Esophagus (tissue), 2 donors: ENCODE measurements at regions not wholly inside any gene's neighbourhood (a gene's known extent, or its start where the extent isn't known, plus 50 kb on each side); places are given as distances from the start of the nearest gene placed in this dataset.

Source experiments
- H3K27ac ChIP-seq, 2 donors: one replicate each; pipeline ENCODE4 v1.5.1; 2013; ENCODE audit warnings: low read depth in 2 of 2, mild to moderate bottlenecking in 2 of 2, inconsistent platforms in 1 of 2, low read length in 1 of 2, moderate library complexity in 1 of 2
- H3K27me3 ChIP-seq, 2 donors: one replicate each; pipeline ENCODE4 v1.6.1; 2013; ENCODE audit warnings: low read length in 2 of 2, control low read depth in 1 of 2, mild to moderate bottlenecking in 1 of 2; ENCODE audit not compliant: insufficient read depth in 2 of 2, control insufficient read depth in 1 of 2
- H3K36me3 ChIP-seq, 2 donors: one replicate each; pipeline ENCODE4 v1.6.1; 2013; ENCODE audit warnings: low read length in 1 of 2; ENCODE audit not compliant: control insufficient read depth in 2 of 2, insufficient read depth in 2 of 2
- H3K4me1 ChIP-seq, 2 donors: one replicate each; pipeline ENCODE4 v1.6.1; 2013; ENCODE audit warnings: low read length in 1 of 2; ENCODE audit not compliant: control insufficient read depth in 2 of 2, insufficient read depth in 2 of 2
- H3K4me3 ChIP-seq, 2 donors: one replicate each; pipeline ENCODE4 v1.5.1; 2013; ENCODE audit warnings: low read length in 2 of 2, mild to moderate bottlenecking in 2 of 2, low read depth in 1 of 2, moderate library complexity in 1 of 2
- H3K9me3 ChIP-seq, 2 donors: one replicate each; pipeline ENCODE4 v1.6.1; 2013; ENCODE audit warnings: mild to moderate bottlenecking in 2 of 2, low read depth in 1 of 2, low read length in 1 of 2, moderate library complexity in 1 of 2; ENCODE audit not compliant: control insufficient read depth in 2 of 2, insufficient read depth in 1 of 2
- WGBS, 2 donors: extraction: QIAGEN DNeasy Blood & Tissue Kit; methylation state at CpG; one replicate each; pipeline ENCODE4 v1.1.7; 2013; 5-methylcytosine and 5-hydroxymethylcytosine counted together
- donor health status: healthy with polysubstance abuse.
- donor health status: Bipolar disorder and iron deficiency.

DNA sequence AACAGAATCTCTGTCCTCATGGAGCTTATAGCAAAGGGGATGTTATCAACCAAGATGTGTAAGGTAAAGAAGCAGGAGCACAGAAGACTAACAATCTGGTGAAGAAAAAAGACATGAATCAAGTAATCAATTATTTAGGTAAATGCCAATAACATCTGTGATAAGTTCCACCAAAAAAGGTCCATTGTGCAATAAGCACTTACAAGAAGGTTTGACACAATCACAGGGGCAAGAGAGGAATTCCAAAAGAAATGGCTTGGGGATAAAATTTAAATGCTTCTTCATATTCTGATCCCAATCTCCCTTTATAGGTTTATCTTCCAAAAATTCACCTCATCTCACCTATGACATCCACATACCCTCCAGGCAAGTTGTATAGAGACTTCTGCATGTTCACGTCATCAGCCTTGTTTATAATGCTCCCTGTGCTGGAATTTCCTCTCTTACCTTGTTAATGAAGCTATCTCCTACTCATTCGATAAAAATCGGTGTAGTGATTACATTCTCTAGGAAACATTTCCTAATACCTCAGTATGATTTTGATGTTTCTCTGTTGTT is 53.6 kb upstream of the DPT start:
- H3K27me3 ChIP-seq = no peaks in the 10 kb centered on the region
- H3K4me1 ChIP-seq = no peaks in the 10 kb centered on the region
- WGBS, 2 donors = 86 to 89% methylated on average over 3 of the region's 3 CpGs
- H3K9me3 ChIP-seq = no peaks in the 10 kb centered on the region
- no peaks in the 10 kb centered on the region for H3K36me3 ChIP-seq
- H3K4me3 ChIP-seq = no peak overlapping the region
- H3K27ac ChIP-seq = no peak overlapping the region

GRCh38 chr1:168783458-168784210 is 54.6 kb upstream of the DPT start:
- Histone ChIP-seq H3K27ac (no peak overlapping the region), H3K4me1 (no peaks in the 10 kb centered on the region), H3K9me3 (no peaks in the 10 kb centered on the region), H3K36me3 (no peaks in the 10 kb centered on the region), H3K27me3 (no peaks in the 10 kb centered on the region), H3K4me3 (no peak overlapping the region)
- WGBS, 2 donors = 42 to 59% methylated on average over 4 of the region's 4 CpGs

DNA sequence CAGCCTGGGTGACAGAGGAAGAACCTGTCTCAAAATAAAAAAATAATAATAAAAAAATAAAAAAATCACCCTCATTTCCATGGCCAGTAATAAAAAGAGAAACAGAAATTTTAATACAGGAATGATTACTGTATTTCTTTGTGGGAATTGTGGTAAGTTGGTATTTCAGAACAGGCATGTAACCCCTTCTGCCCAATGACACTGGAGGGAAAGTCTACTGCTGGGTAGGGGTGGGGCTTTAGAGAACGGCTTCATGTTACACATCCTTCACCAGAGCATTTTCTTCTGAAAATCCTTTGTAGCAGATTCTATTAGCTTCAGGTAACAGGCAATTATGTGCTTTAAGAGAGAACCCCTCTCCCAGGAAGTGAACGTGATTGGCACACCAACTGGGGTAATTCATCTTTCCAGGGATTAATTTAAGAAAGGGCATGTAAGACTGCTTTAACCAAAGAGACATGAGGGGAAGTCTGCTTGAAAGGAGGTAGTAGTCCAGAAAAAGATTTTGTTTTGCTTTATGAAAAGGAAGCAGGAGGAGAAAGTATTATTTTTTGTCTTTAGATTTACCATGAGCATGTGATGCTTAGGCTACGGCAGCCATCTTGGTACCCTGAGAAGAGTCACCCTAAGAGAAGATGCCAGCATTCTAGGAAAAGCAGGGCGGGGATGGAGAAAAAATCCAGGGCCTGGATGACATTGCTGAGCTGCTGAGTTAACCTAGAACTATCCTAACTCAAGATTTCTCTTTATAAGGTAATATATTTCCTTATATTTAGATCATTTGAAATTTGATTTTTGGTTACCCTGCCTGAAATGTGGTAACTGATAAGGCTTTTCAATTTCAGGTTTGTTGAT is 57.7 kb upstream of the DPT start:
- no peaks in the 10 kb centered on the region for H3K36me3 ChIP-seq
- WGBS, 2 donors = 68 to 79% methylated on average over 4 of the region's 4 CpGs
- H3K9me3 ChIP-seq = no peaks in the 10 kb centered on the region
- H3K27ac ChIP-seq = no peak overlapping the region
- no peaks in the 10 kb centered on the region for H3K27me3 ChIP-seq
- no peaks in the 10 kb centered on the region for H3K4me1 ChIP-seq
- H3K4me3 ChIP-seq = no peak overlapping the region

DNA sequence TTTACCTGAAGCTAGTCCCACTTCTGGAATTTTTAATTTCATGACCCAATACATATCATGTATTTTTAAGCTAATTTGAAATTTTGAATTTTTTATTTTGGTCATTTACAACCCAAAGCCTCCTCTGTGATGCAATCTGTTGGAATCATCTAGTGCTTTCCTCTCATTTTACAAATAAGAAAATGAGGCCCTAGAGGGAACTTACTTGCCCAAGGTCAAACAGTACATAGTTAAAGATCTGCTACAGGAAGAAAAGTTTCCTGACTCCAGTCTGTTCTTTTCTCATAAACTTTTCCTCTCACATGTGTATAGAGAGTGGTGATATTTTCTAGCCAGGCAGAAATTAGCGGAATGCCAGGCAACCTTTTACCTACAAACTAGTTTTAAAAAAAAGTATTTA is 59.3 kb upstream of the DPT start:
- Histone ChIP-seq H3K36me3 (no peaks in the 10 kb centered on the region), H3K4me3 (no peak overlapping the region), H3K27me3 (peaks cover 0 to 2% of the 10 kb centered on the region in 2 donors), H3K27ac (no peak overlapping the region), H3K4me1 (no peaks in the 10 kb centered on the region), H3K9me3 (no peaks in the 10 kb centered on the region)
- 92 to 95% methylated on average over 1 of the region's 1 CpG for WGBS, 2 donors

GRCh38 chr1:168789501-168789900 is 60.5 kb upstream of the DPT start:
- Histone ChIP-seq H3K36me3 (no peaks in the 10 kb centered on the region), H3K27me3 (peaks cover 0 to 2% of the 10 kb centered on the region in 2 donors)
- 81 to 83% methylated on average over 2 of the region's 2 CpGs for WGBS, 2 donors

DNA sequence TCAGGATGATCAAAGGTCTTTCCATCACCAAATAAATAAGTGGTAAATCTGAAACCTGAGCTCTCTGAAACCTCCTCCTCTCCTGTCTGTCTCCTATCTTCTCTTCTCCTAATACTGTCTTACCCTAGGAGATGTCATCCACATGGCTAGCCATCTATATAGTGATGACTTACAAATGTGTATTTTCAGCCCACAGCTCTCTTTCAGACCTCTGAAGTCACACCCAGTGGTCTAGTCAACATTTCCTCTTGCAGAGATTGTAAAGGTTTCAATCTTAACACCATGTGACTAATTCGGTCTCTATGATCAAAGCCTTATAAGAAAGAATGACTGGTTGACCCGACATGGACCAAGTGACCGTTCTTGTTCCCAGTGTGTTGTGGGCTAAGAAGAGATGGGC is 63.1 kb upstream of the DPT start:
- H3K4me3 ChIP-seq = no peak overlapping the region
- no peaks in the 10 kb centered on the region for H3K4me1 ChIP-seq
- H3K27ac ChIP-seq = no peak overlapping the region
- H3K9me3 ChIP-seq = peaks cover 0 to 2% of the 10 kb centered on the region in 2 donors
- no peaks in the 10 kb centered on the region for H3K36me3 ChIP-seq
- H3K27me3 ChIP-seq = peaks cover 0 to 2% of the 10 kb centered on the region in 2 donors
- WGBS, 2 donors = 79 to 83% methylated on average over 3 of the region's 3 CpGs

More at GRCh38 chr1:168789501-168789900, 60.5 kb upstream of the DPT start:
- H3K4me3 ChIP-seq = no peak overlapping the region
- no peaks in the 10 kb centered on the region for H3K4me1 ChIP-seq
- no peak overlapping the region for H3K27ac ChIP-seq
- H3K9me3 ChIP-seq = peaks cover 0 to 2% of the 10 kb centered on the region in 2 donors

DNA sequence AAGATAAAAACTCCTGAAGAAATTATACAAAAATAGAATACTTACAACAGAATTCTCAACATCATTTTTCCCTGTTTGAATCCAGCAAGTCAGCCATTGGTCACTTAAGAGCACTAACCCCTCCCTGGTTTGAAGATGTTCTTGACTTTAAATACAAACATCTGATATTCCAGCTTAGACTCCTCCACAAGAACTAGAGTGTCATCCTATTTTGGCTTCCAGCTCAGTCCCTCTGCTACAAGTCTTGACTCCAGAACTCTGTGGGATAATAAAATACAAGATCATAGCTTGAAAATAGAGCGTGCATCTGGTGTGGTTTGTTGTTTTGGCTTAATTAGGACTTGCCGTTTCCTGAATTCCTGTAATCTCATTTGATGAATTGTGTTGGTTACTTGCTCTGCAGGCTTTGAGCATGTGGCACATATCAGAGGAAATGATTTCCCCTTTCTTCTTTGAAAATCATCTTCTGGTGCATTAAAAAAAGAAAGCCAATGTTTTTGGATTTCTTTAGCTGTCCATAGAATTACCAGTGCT is 63.7 kb upstream of the DPT start:
- H3K4me1 ChIP-seq = no peaks in the 10 kb centered on the region
- H3K9me3 ChIP-seq = peaks cover 0 to 2% of the 10 kb centered on the region in 2 donors
- no peaks in the 10 kb centered on the region for H3K36me3 ChIP-seq
- 49 to 60% methylated on average over 2 of the region's 2 CpGs for WGBS, 2 donors
- H3K27me3 ChIP-seq = peaks cover 0 to 2% of the 10 kb centered on the region in 2 donors
- H3K27ac ChIP-seq = no peak overlapping the region
- no peak overlapping the region for H3K4me3 ChIP-seq

- no peak overlapping the region for H3K27ac ChIP-seq
- peaks cover 0 to 2% of the 10 kb centered on the region in 2 donors for H3K9me3 ChIP-seq
- no peaks in the 10 kb centered on the region for H3K4me1 ChIP-seq
- H3K4me3 ChIP-seq = no peak overlapping the region
- whole genome bisulfite sequencing, 2 donors = 90 to 91% methylated on average over 6 of the region's 6 CpGs
- no peaks in the 10 kb centered on the region for H3K36me3 ChIP-seq
- H3K27me3 ChIP-seq = peaks cover 0 to 2% of the 10 kb centered on the region in 2 donors
These were observed 65.1 kb upstream of the DPT start for GRCh38 chr1:168794057-168794456.

GRCh38 chr1:168795681-168796080 is 66.7 kb upstream of the DPT start:
- H3K27me3 ChIP-seq = peaks cover 0 to 2% of the 10 kb centered on the region in 2 donors
- WGBS, 2 donors = 94 to 96% methylated on average over 3 of the region's 3 CpGs
- H3K9me3 ChIP-seq = peaks cover 0 to 2% of the 10 kb centered on the region in 2 donors

More at GRCh38 chr1:168795681-168796080, 66.7 kb upstream of the DPT start:
- H3K4me3 ChIP-seq = no peak overlapping the region
- H3K36me3 ChIP-seq = no peaks in the 10 kb centered on the region
- no peak overlapping the region for H3K27ac ChIP-seq
- H3K4me1 ChIP-seq = no peaks in the 10 kb centered on the region
